Neural progenitor cell (in vitro differentiated cells): ENCODE measurements at regions not wholly inside any gene's neighbourhood (a gene's known extent, or its start where the extent isn't known, plus 50 kb on each side); places are given as distances from the start of the nearest gene placed in this dataset.
"Not testable (repeated sequence)": the region's sequence is repeated elsewhere in the genome, so short reads cannot be mapped to it uniquely, and the experiment has no call there.

Source experiments
- CTCF ChIP-seq: fragments of 200-600 bp; sonication (generic); IDR thresholded peaks from 2 replicates; pipeline ENCODE4 v1.5.1; 2017; ENCODE audit warnings: antibody characterized with exemption, mild to moderate bottlenecking
- EZH2 ChIP-seq: fragments of 200-600 bp; sonication (generic); IDR thresholded peaks from 2 replicates; pipeline ENCODE4 v1.6.1; 2017; ENCODE audit warnings: antibody characterized with exemption, mild to moderate bottlenecking, moderate library complexity

- not testable (repeated sequence) for TF ChIP-seq CTCF, EZH2
Measured at GRCh38 chr15:84409357-84409756, 173.8 kb downstream of the GOLGA6L4 start.
